NCI-H82 (cell line): ENCODE measurements at regions not wholly inside any gene's neighbourhood (a gene's known extent, or its start where the extent isn't known, plus 50 kb on each side); places are given as distances from the start of the nearest gene placed in this dataset.

Experiments used
- DNase-seq: peaks from one replicate; lab custom pipeline; 2025; lab: John Stamatoyannopoulos, UW

DNA sequence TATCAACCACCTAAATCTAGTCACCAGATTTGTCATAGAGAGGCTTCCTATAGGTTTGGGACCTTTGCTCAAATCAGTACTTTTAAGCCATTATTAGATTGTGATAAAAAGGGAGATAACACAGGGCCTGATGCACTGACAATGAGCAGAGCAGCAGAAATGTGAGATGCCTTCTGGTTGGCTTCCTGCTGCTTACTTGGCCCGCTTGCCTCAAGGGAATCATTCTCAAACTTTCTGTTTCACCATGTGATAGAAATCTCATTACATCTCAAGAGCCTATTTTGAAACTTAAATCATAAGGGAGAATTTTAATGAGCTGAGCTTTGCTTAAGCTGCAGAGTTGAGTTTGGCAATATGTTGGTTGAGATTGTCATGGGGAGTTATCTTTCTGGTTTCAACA is 606.0 kb downstream of the DHX35 start:
- DNase-seq: no peak

DNA sequence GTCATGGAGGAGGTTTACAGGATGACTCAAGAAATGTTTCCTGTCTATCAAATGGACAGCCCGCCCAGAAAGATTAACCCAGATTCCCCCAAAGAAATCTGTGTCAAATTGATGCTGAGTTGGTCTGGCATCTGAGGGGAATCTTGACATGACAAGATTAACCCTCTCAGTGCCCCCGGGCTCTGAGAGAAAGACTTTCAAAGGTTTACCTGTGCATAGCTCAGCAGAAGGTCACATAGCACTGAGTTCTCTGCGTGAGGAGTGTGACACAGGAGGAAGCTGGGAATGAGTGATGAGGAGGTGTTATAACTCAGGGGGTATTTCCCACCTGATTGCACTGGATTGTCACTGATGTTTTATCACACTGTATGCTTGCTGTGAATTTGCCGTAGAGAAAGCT is 601.2 kb downstream of the DHX35 start:
- no peak for DNase-seq

DNA sequence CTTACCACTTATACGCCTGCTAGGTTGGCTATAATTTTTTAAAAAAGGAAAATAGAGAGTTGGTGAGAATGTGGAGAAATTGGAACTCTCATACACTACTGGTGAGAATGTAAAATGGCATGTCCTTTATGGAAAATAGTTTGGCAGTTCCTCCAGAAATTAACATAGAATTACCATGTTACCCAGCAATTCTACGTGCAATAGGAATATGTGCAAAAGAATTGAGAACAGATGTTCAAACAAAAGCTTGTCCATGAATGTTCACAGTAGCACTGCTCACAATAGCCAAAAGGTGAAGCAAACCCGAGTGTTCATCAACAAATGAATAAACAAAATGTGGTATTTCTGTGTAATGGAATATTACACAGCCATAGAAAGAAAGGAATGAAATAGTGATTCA is 592.2 kb downstream of the DHX35 start:
- no peak for DNase-seq

DNA sequence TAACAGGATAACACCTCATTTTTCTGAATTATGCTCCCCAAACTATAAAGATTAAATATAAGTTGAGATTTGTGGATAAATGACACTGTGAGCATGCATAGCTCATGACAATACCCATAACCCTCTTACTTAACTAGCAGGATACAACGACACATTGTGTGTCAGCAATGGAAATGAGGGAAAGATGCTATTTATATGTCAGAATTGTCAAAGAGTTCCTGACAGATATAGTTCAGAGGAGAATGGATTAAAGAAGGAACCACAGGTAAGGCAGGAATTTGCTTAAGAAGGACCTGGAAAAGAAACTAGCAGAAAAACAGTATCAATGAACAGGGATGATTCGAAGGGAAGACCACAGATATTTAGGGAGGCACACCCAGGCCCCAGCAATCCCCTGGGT is 591.0 kb downstream of the DHX35 start:
- no peak for DNase-seq

DNA sequence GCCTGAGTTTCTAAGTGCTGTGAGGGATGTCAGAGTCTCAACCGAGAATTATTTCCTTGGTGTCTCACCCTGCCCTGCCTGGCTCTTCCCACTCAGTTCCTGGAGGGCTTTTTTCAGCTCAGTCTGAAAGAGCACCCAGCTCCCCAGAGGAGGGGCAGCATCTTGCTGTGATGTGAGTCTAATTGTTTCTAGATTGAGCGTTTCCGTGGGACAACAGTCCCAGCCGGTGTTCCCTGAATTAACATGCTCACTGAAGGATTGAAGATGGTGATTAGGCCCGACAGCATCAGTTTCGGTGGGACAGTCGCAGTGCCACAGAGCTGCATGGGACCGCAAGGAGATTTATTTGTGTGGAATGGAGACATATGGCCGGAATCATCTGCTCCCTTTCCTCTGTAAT is 587.6 kb downstream of the DHX35 start:
- DNase-seq: no peak

DNA sequence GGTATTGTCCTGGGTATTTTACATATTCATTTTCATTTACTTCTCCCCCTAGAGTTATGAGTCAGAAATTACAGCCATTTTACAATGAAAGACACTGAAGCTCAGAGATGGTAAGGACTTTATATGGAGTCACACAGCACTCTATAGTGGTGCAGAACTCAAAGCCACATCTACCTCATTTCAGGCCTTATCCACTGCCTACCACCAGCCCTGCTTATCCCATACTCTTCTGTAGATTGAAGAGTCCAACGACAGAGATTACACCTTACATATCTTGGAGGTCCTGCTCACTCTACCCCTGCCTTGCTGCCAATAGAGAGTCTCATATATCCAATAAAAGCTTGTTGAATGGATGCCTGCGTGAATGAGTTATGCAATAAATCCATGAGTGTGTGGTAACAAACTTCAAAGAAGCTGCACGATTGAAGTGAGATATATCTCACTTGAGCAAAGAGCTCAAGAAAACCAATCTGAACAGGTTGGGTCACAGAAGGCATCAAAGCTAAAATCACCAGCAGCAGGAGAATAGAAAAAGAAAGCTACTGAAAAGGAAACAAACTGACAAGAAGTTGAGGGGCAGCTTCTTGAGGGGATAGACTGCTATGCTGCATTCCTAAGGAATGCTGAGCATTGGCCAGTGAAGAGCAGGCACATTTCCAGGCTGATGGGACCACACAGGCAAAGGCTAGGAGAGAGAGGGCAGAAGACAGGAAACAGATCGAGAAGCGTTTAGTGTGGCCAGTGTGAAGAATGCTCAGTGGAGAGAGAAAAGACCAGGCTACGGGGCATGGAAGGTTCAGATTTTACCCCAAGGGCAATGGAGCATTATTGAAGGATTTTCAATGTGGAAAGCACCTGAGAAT is 585.6 kb downstream of the DHX35 start:
- no peak for DNase-seq

DNA sequence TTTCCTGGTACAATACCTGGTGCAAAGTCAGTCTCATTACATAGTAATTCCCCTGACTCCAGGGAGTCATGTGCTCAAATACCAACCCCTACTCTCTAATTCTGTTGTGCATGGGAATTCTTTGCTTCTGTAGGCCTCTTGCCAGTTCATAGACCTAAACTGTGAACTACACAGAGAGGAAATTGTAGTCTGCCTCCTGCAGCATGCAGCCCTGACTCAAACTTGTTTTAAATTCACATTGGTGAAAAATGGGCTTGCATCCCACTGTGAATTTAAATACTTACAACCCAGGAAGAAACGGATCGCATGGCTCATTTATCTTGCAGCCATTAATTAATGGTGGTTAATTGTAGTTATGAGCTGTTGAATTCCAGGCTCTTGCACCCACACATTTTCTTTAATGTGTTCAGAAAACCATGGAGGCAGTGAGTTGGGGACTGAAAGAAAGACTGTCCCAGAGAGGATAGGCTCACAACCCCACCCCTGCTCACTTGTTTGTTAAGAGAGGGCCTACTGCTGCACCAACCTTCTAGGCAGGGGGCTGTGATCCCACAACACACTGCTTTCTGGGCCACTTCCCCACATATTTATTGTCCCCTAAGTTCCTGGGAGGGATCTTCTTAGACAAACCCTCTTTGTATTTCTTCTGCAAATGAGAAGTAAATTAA is 579.1 kb downstream of the DHX35 start:
- DNase-seq: no peak

DNA sequence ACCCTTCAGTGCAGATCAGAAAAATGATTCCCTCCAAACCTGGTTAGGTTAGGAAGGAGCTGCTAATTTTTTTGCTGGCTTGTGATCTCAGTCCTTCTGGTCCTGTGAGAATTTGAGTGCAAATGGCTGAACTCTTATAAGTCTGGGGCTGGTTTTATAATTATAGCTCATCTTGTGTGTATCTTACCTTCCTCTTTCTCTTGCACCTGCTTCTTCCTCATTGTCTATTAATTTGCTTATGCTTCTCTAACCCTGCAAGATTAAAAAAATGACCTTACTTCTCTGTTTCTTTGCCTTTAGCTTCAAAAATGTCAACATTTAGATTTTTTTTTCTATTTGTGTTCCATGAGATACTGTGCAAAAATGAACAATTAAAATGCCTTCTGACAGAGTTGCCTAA is 576.2 kb downstream of the DHX35 start:
- DNase-seq: no peak

DNA sequence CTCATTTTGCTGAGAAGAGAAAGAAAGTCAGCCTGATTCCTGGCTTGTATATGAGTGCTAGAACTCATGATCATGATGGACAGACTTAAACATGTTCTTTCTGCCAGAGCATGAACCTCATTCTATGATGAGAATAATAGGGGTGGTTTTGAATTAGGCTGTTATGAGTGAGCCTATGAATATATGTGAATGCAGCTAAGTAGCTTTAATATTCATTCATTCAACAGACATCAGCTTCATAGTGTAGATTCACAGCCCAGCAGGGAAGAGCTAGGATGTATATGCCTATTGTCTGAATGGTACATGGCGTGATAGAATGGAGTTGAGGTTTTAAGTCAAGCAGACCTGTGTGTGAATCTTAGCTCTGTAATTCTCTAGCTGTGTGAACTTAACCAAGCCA is 573.2 kb downstream of the DHX35 start:
- no peak for DNase-seq

DNA sequence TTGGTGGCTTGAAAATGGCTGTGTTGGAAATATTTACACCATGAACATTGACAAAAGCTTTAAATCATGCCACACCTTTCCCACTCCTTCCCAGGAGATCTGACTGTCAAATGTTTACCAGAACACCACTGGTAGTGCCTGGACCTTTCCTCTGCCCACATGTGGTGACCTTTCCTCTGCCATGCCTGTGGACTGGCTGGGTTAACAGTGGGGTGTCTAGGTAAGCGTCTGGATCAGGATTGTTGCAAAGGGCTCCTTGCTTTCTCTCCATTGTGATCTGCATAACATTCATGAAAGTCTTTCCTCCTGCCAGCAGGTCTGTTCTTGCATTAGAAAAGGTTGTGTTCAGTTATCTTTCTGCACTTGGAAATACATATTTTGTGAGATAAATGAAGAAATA is 572.7 kb downstream of the DHX35 start:
- no peak for DNase-seq

DNA sequence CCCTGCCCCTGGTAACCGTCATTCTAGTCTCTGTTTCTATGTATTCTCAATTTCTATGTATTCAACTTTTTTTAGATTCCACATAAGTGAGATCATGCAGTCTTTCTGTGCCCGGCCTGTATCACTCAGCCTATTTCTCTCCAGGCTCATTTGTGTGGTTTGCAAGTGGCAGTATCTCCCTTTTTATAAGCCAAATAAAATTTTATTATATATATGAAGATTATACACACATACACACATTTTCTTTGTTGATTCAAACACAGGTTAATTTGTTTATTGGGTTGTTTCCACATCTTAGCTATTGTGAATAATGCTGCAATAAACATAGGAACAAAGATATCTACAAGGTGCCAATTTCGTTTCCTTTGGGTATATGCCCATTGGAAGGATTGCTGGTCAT is 571.7 kb downstream of the DHX35 start:
- no peak for DNase-seq

DNA sequence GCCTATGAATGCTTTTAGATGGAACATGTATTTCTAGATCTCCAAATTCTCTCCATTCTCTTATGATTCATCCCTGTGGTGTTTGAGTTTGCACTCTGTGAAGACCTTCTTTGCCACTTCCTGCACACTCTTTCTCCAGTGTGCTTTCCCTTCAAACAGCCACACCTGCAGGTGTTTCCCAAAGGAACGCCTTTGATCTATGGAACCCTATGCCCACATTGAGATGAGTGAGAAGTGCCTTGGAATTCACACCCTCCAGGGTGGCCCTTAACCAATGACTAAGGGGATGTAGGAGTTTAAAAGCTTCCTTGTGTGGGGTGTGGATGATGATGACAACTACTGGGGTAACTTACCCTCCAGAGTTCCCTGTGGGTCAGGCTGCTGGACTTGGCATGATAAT is 570.1 kb downstream of the DHX35 start:
- no peak for DNase-seq

DNA sequence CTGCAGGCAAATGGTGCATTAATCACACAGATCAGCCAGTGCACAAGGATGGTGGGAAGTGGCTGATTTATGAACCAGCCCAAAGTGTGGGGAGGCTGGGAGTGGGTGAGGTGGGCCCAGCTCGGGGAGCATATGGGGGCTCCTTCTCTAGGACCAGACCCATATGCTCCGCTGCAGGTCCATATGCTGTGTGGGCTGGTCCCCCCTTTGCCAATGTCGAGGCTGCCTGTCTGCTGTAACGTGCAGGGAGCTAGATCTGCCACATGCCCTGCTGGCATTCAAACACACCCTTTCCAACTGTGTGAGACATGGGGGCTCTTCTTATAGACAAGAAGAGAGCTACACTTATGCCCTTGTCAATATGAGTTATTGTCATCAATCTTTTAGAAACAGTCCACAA is 566.3 kb downstream of the DHX35 start:
- no peak for DNase-seq

DNA sequence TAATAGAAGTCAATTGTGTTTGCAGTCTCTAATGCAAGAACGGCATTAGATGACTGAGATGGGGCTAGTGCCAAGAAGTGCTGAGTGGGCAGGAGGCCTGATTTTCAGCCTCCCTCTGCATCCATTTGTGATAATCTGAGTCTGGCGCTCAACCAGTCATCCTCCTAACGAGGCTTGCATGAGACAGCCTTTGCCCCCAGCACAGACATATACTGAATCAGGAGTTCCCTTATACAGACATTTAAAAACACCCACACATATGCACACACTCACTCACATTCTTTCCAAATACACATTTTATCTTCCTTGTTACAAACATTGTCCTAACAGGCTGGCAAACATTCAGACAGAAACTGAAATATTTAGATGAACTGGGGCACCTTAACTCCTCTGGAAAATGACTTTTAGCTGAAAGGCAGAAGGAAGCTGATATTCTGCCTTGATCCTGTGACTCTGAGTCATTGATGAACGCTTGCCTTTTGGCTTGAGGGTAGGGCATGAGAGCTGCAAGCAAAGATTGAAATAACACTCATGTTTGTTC is 562.3 kb downstream of the DHX35 start:
- no peak for DNase-seq

DNA sequence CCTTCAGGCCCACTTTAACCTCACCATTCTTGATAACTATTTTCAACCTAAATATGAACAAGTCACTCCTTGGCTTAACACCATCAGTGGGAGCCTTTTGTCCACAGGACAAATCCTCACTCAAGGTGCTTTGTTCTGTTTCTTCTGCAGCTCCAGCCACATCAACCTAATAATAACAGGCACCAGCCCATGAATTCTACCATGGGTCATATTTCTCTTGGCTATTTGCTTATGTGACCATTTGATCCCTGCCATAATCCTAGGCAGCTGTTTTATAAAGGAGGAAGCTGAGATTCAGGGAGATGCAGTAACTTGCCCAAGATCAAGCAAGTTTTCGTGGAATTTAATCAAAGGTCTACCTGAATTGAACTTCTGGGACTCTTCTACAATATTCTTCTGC is 561.3 kb downstream of the DHX35 start:
- DNase-seq: no peak

DNA sequence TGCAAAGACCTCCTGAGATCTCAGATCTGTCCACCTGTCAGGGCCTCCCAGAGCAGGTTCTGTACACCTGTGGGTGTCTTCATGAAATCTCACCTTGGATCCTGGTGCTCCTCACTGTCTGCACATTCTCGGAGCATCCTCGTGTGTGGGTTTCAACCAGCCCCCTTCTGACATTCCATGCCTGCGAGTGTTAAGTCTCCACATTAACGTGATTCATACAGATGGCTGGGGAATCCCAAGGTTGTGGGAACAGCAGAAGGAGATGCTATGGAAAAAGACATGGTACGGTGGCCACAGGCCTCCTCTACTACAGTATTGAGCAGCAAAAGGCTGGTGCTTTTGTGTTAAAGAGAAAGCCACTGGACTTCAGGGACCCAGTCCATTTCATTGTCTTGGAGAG is 556.5 kb downstream of the DHX35 start:
- DNase-seq: no peak

DNA sequence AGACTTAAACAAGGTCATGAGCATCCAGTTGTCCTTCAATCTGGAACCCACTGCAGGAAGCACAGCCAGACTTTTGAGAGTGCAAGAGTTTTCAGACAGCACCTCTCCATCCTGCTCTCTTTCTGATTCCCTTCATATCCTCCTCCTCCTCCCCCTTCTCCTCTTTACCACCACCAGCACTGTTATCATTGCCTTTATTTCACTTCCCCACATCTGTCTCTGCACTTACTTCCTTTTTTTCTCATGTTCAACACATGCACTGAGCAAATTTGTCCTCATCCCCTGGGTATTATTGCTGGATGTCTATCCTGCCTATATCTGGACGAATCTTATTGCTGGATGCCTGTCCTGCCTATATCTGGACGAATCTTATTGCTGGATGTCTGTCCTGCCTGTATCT is 554.8 kb downstream of the DHX35 start:
- DNase-seq: no peak

DNA sequence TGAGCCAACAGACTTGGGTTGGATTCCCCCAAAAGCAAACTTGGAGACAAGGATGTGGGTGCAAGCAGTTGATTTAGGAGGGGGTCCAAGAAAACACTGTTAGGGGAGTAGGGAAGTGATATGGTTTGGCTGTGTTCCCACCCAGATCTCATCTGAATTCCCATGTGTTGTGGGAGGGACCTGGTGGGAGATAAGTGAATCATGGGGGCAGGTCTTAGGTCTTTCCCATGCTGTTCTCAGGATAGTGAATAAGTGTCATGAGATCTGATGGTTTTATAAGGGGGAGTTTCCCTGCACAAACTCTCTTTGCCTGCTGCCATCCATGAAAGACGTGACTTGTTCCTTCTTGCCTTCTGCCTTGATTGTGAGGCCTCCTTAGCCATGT is 542.6 kb downstream of the DHX35 start:
- DNase-seq: no peak

DNA sequence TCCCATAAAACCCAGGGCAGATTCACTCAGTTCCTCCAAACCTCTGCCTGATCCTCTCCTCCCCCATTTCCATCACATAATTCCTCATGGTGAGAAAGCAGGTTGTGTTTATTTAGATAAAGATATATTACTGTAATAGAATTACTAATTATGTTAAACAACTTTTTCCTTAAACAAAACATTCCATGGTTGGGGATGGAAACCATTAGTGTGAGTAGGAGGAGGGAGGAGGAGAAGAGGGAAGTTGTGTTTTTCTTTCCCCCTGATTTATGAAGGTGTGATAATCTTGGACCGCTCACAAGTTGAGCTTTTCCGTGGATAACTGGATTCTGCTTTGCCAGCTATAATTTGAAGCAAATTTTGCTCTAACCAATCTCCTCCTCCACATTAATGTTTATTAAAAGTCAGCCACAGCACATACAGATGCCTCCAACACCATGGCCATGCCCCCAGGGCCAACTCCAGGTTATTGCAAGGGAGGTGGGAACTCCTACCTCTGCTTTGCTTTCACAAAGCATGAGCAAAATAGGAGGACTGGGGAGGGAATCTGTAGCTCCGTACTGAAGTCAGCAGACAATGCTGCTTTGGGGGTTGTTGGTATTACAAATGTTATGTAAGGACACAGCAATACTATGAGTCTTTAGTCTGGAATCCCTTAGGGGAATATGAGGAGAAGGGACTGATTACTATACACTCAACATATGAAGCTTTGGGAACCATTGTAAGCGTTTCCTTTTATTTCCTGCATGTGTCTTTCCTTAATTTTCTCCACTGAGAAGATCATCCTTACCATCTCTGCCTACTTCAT is 542.0 kb downstream of the DHX35 start:
- no peak for DNase-seq

DNA sequence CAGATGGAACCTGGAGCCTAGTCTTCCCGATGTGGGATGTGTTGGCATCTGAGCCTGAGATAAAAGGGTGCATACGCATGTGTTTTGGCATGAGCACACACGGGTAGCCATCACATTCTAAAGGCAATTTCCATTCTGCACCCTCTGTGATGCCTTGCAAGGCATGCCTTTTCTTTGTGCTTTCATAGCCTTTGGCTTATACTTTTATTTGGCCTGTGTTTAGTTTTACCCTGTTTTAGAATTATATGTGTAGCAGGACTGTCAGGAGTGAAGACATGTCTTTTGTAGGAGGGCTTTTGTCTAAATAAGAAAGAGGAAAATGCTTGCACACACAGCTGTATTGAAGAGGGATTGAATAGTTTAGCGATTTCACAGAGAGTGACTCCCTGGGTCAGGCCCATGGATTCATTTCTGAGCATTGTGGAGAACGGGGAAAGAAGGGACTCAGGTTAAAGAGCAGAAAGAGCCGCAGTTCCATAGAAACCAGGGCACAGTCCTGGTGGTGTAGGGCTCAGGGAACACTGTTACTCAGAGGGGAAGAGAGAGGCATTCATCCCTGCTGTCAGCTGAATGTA is 530.2 kb downstream of the DHX35 start:
- DNase-seq: peak; percentile 9

DNA sequence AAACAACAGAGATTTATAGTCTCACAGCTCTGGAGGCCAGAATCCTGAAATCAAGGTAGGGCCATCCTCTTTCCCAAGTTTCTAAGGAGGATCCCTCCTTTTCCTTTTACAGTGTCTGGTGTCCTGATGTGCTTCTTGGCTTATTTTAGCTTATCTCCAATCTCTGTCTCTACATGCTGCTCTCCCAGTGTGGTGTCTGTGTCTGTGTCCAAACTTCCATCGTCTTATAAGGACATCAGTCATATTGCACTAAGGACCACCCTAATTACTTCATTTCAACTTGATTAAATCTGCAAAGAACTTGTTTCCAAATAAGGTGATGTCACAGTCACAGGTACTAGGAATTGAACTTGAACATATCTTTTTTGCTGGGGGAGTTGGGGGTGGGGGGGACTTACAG is 529.6 kb downstream of the DHX35 start:
- no peak for DNase-seq

DNA sequence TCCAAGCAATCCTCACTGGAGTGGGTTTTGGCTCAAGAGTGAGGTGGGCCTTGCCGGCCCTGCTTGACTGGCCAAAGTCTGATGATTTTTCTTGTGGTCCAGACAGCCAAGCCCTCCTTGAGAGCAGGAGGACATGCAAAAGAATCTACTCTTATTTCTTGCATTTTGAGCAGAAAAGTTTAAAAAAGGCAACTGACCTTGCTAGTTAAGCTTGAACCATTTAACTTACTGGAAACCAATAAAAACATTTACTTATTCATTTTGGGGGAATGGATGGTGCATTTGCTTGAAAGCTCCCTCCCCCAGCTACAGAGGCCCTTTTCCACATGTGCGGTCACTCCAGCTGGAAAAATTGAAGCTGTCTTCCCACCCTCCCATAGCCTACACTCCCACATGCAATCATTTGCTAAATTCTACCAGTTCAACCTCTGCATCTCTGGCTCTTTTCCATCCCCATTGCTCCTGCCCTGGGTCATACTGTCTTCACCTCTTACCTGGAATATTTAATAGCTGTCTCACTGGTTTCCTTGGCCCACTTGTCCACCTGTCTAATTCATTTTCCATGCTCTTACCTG is 527.9 kb downstream of the DHX35 start:
- DNase-seq: no peak
